GM12891 (cell line): ENCODE measurements at regions not wholly inside any gene's neighbourhood (a gene's known extent, or its start where the extent isn't known, plus 50 kb on each side); places are given as distances from the start of the nearest gene placed in this dataset.
"Not testable (repeated sequence)": the region's sequence is repeated elsewhere in the genome, so short reads cannot be mapped to it uniquely, and the experiment has no call there.

Source experiments
- POLR2A ChIP-seq: IDR thresholded peaks from 2 replicates; pipeline ENCODE4 v1.6.1; 2011; ENCODE audit warnings: low read depth, low read length, control low read depth
- POLR2AphosphoS5 ChIP-seq: IDR thresholded peaks from 2 replicates; pipeline ENCODE4 v1.6.1; 2011; ENCODE audit warnings: low read depth, low read length, control low read depth
- POU2F2 ChIP-seq: IDR thresholded peaks from 2 replicates; pipeline ENCODE4 v1.6.1; 2011; ENCODE audit warnings: low read depth, mild to moderate bottlenecking, control low read depth, low read length, moderate library complexity

DNA sequence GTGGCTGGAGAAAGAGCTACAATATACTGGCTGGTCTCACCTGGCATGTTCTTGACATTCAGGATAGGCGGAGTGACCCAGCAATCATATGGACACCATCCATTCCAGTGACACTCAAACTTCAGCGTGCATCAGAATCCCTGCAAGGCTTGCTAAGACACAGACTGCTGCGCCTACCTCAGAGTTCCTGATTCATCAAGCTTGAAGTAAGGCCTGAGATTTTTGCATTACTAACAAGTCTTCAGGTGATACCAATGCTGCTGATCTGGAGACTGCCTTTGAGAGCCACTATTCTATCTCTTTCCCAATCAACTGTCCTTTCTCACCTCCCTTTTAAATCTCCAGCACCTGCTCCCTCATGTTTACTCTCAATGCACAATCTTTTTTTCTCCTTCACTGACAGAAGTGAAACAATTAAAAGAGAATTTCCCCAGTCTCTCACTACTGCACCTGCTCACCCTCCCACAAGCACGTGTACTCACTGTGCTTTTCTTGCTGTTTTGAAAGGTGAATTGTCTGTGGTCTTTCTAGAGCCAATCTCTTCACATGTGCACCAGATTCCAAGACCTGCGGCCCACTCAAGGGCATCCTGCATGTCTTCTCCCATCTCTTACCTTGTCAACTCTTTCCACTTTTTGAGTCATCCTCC, 519.2 kb downstream of the TTLL7 start:
- not testable (repeated sequence) for TF ChIP-seq POLR2AphosphoS5, POLR2A, POU2F2
